H9 (cell line): ENCODE measurements at regions not wholly inside any gene's neighbourhood (a gene's known extent, or its start where the extent isn't known, plus 50 kb on each side); places are given as distances from the start of the nearest gene placed in this dataset.

ENCODE experiments used
- DNase-seq: peaks from one replicate; pipeline ENCODE4 v3.0.0-alpha.2; 2017
- H2AFZ ChIP-seq: one replicate; pipeline ENCODE4 v1.6.1; 2013; ENCODE audit warnings: mild to moderate bottlenecking, low read length, control low read depth, moderate library complexity
- H2AK5ac ChIP-seq: 2 replicates; pipeline ENCODE4 v1.6.1; 2013; ENCODE audit warnings: low read length, control low read depth, mixed read lengths; ENCODE audit not compliant: insufficient read length
- H2BK120ac ChIP-seq: one replicate; pipeline ENCODE4 v1.6.1; 2013; ENCODE audit warnings: low read depth, mild to moderate bottlenecking, low read length, control low read depth, inconsistent platforms; ENCODE audit not compliant: poor library complexity, severe bottlenecking
- H2BK12ac ChIP-seq: 2 replicates; pipeline ENCODE4 v1.6.1; 2013; ENCODE audit warnings: low read length, control low read depth, mixed read lengths, low read depth; ENCODE audit not compliant: insufficient read length
- H2BK15ac ChIP-seq: 2 replicates; pipeline ENCODE4 v1.6.1; 2013; ENCODE audit warnings: low read depth, low read length, control low read depth
- H2BK20ac ChIP-seq: one replicate; pipeline ENCODE4 v1.6.1; 2013; ENCODE audit warnings: low read depth, mild to moderate bottlenecking, low read length, control low read depth, inconsistent platforms; ENCODE audit not compliant: poor library complexity, severe bottlenecking
- H2BK5ac ChIP-seq: 2 replicates; pipeline ENCODE4 v1.6.1; 2013; ENCODE audit warnings: low read length, control low read depth, mixed read lengths; ENCODE audit not compliant: insufficient read length
- H3K14ac ChIP-seq: 2 replicates; pipeline ENCODE4 v1.6.1; 2013; ENCODE audit warnings: low read length, control low read depth; ENCODE audit not compliant: insufficient read depth
- H3K18ac ChIP-seq: 2 replicates; pipeline ENCODE4 v1.6.1; 2013; ENCODE audit warnings: low read depth, mild to moderate bottlenecking, mixed read lengths, low read length, control low read depth; ENCODE audit not compliant: insufficient read length
- H3K23ac ChIP-seq: 2 replicates; pipeline ENCODE4 v1.6.1; 2013; ENCODE audit warnings: low read length, control low read depth, mixed read lengths, low read depth; ENCODE audit not compliant: insufficient read length
- H3K23me2 ChIP-seq: 2 replicates; pipeline ENCODE4 v1.6.1; 2013; ENCODE audit warnings: low read depth, mild to moderate bottlenecking, mixed read lengths, low read length, control low read depth; ENCODE audit not compliant: insufficient read length, poor library complexity, severe bottlenecking
- H3K27ac ChIP-seq: 2 replicates; pipeline ENCODE4 v1.5.1; 2013; ENCODE audit warnings: low read length, control low read depth, mixed read lengths, low read depth; ENCODE audit not compliant: insufficient read length
- H3K27me3 ChIP-seq: 2 replicates; pipeline ENCODE4 v1.6.1; 2013; ENCODE audit warnings: low read length, control low read depth, inconsistent platforms; ENCODE audit not compliant: insufficient read depth
- H3K4ac ChIP-seq: 2 replicates; pipeline ENCODE4 v1.6.1; 2013; ENCODE audit warnings: low read depth, mild to moderate bottlenecking, control low read depth, inconsistent platforms, low read length, moderate library complexity
- H3K4me1 ChIP-seq: 2 replicates; pipeline ENCODE4 v1.6.1; 2013; ENCODE audit warnings: low read length, control low read depth, inconsistent platforms; ENCODE audit not compliant: insufficient read depth
- H3K4me2 ChIP-seq: 2 replicates; pipeline ENCODE4 v1.6.1; 2013; ENCODE audit warnings: low read length, control low read depth, mixed read lengths; ENCODE audit not compliant: insufficient read length, insufficient read depth
- H3K56ac ChIP-seq: 2 replicates; pipeline ENCODE4 v1.6.1; 2013; ENCODE audit warnings: low read depth, mild to moderate bottlenecking, mixed read lengths, low read length, control low read depth; ENCODE audit not compliant: insufficient read length
- H3K79me1 ChIP-seq: 2 replicates; pipeline ENCODE4 v1.6.1; 2013; ENCODE audit warnings: low read depth, mild to moderate bottlenecking, moderate library complexity, low read length, control low read depth, inconsistent platforms; ENCODE audit not compliant: insufficient read depth, poor library complexity, severe bottlenecking
- H3K79me2 ChIP-seq: 2 replicates; pipeline ENCODE4 v1.6.1; 2013; ENCODE audit warnings: low read length, control low read depth, inconsistent platforms; ENCODE audit not compliant: insufficient read depth
- H3K9ac ChIP-seq: 2 replicates; pipeline ENCODE4 v1.6.1; 2013; ENCODE audit warnings: low read length, control low read depth, mixed read lengths; ENCODE audit not compliant: insufficient read length; ENCODE audit errors: extremely low read depth
- H3K9me3 ChIP-seq: one replicate; pipeline ENCODE4 v1.6.1; 2013; ENCODE audit warnings: low read depth, low read length, inconsistent platforms; ENCODE audit not compliant: control insufficient read depth
- H3T11ph ChIP-seq: one replicate; pipeline ENCODE4 v1.6.1; 2013; ENCODE audit warnings: mild to moderate bottlenecking, low read length, control low read depth, inconsistent platforms
- H4K20me1 ChIP-seq: one replicate; pipeline ENCODE4 v1.6.1; 2013; ENCODE audit not compliant: control insufficient read depth, insufficient read length, insufficient read depth
- H4K5ac ChIP-seq: 2 replicates; pipeline ENCODE4 v1.6.1; 2013; ENCODE audit warnings: low read depth, mild to moderate bottlenecking, mixed read lengths, low read length, control low read depth; ENCODE audit not compliant: insufficient read length
- H4K8ac ChIP-seq: replicated peaks from 2 replicates; pipeline ENCODE4 v1.6.1; 2013; ENCODE audit warnings: low read length, control low read depth, mixed read lengths, low read depth; ENCODE audit not compliant: insufficient read length
- H4K91ac ChIP-seq: 2 replicates; pipeline ENCODE4 v1.6.1; 2013; ENCODE audit warnings: low read depth, mild to moderate bottlenecking, moderate library complexity, mixed read lengths, low read length, control low read depth; ENCODE audit not compliant: insufficient read length
- H3K27ac Mint-ChIP-seq, 3 experiments: 2 replicates in 2 of 3; 3 replicates in 1 of 3; pipeline ENCODE4 v1.8.0; 2020 to 2021; ENCODE audit warnings: mixed read lengths in 3 of 3, mild to moderate bottlenecking in 1 of 3, moderate library complexity in 1 of 3
- H3K27me3 Mint-ChIP-seq: 2 replicates; pipeline ENCODE4 v1.8.0; 2021; ENCODE audit warnings: low read depth, mild to moderate bottlenecking, moderate library complexity, mixed read lengths
- H3K36me3 Mint-ChIP-seq, 3 experiments: 2 replicates in 2 of 3; 3 replicates in 1 of 3; pipeline ENCODE4 v1.8.0; 2020 to 2021; ENCODE audit warnings: low read depth in 3 of 3, mixed read lengths in 3 of 3; ENCODE audit not compliant: insufficient read depth in 1 of 3
- H3K4me1 Mint-ChIP-seq, 2 experiments: 2 replicates each; pipeline ENCODE4 v1.8.0; 2020; ENCODE audit warnings: mixed read lengths in 2 of 2
- H3K4me3 Mint-ChIP-seq, 2 experiments: 2 replicates in 1 of 2; 3 replicates in 1 of 2; pipeline ENCODE4 v1.8.0; 2020 to 2021; ENCODE audit warnings: mild to moderate bottlenecking in 2 of 2, mixed read lengths in 2 of 2, moderate library complexity in 1 of 2
- H3K9me3 Mint-ChIP-seq, 2 experiments: 2 replicates in 1 of 2; 3 replicates in 1 of 2; pipeline ENCODE4 v1.8.0; 2020; ENCODE audit warnings: mild to moderate bottlenecking in 2 of 2, mixed read lengths in 2 of 2, moderate library complexity in 1 of 2
- CTCF ChIP-seq: fragments of 200-600 bp; sonication (generic); conservative IDR thresholded peaks from 3 replicates; pipeline ENCODE4 v1.8.0; 2021; ENCODE audit warnings: antibody characterized with exemption, mild to moderate bottlenecking
- WGBS: extraction: QIAGEN DNeasy Blood & Tissue Kit; methylation state at CpG from one replicate; pipeline ENCODE4 v1.1.7; 2013; ENCODE audit warnings: missing lambda C conversion rate, low lambda C conversion rate, mixed read lengths; ENCODE audit not compliant: insufficient read length; ENCODE audit errors: extremely low coverage; 5-methylcytosine and 5-hydroxymethylcytosine counted together

- no peaks in the 10 kb centered on the region for H3K36me3 Mint-ChIP-seq
- Histone ChIP-seq H2BK15ac (no peak overlapping the region), H4K91ac (no peak overlapping the region), H3K79me1 (no peaks in the 10 kb centered on the region), H3K56ac (no peak overlapping the region), H3K4me1 (no peaks in the 10 kb centered on the region), H3K79me2 (no peaks in the 10 kb centered on the region), H3K14ac (no peak overlapping the region), H2BK20ac (no peak overlapping the region), H3K23ac (no peak overlapping the region), H3K18ac (no peak overlapping the region), H3K4me2 (no peak overlapping the region), H2AFZ (no peak overlapping the region), H3K4ac (no peak overlapping the region), H3K27ac (no peak overlapping the region), H3K9ac (no peak overlapping the region), H3T11ph (no peak overlapping the region), H3K23me2 (no peaks in the 10 kb centered on the region), H2AK5ac (no peak overlapping the region), H2BK12ac (no peak overlapping the region), H4K5ac (no peak overlapping the region), H4K20me1 (no peaks in the 10 kb centered on the region), H2BK5ac (no peak overlapping the region), H2BK120ac (no peak overlapping the region), H3K27me3 (no peaks in the 10 kb centered on the region), H4K8ac (no peak overlapping the region), H3K9me3 (no peaks in the 10 kb centered on the region)
- TF ChIP-seq CTCF: no peak
- H3K27ac Mint-ChIP-seq: no peak overlapping the region
- H3K9me3 Mint-ChIP-seq: no peaks in the 10 kb centered on the region; a peak in 1 of 5 replicates
- no peak overlapping the region for H3K4me3 Mint-ChIP-seq
- DNase-seq: no peak
- WGBS: no CpG with 5 or more reads among the region's 12 CpGs
- H3K27me3 Mint-ChIP-seq: peaks cover 14% of the 10 kb centered on the region
- H3K4me1 Mint-ChIP-seq: no peaks in the 10 kb centered on the region
Measured at GRCh38 chr2:238634701-238635357, 208.1 kb downstream of the ASB1 start.
